ENCODE measurements at regions not wholly inside any gene's neighbourhood (a gene's known extent, or its start where the extent isn't known, plus 50 kb on each side); places are given as distances from the start of the nearest gene placed in this dataset.

GRCh38 chr13:33744589-33745369 is 73.2 kb upstream of the RFC3 start:
- Histone ChIP-seq H3K18ac (ENCODE audit: low read depth in 1 of 2, low read length in 2 of 2) (no peak overlapping the region), H2AK5ac (ENCODE audit: low read length, severe bottlenecking) (no peak overlapping the region), H2AFZ (ENCODE audit: low read depth, low read length) (no peak overlapping the region), H3K27ac (ENCODE audit: low read length, poor library complexity, severe bottlenecking) (no peak overlapping the region), H3K4me3 (ENCODE audit: insufficient read depth in 1 of 2, low read depth in 1 of 2, low read length in 2 of 2) (no peak overlapping the region), H3K4ac (ENCODE audit: low read depth in 1 of 2, low read length in 2 of 2) (no peak overlapping the region), H3K23ac (ENCODE audit: low read length in 2 of 2) (no peak overlapping the region), H3K9ac (ENCODE audit: low read length) (no peak overlapping the region), H4K8ac (ENCODE audit: low read length) (no peak overlapping the region), H3K14ac (ENCODE audit: low read length in 2 of 2) (no peak overlapping the region), H3K36me3 (ENCODE audit: control insufficient read depth in 1 of 2, insufficient read depth in 2 of 2, low read depth in 1 of 2, low read length in 2 of 2) (no peaks in the 10 kb centered on the region), H2BK5ac (ENCODE audit: low read depth, low read length, poor library complexity, severe bottlenecking) (no peak overlapping the region), H2BK15ac (ENCODE audit: low read depth, poor library complexity, severe bottlenecking) (no peak overlapping the region), H3K4me2 (ENCODE audit: low read length, poor library complexity, severe bottlenecking) (no peak overlapping the region), H4K91ac (ENCODE audit: low read length) (no peak overlapping the region), H3K4me1 (ENCODE audit: control insufficient read depth, insufficient read depth, low read depth, low read length) (no peaks in the 10 kb centered on the region), H3K79me1 (replicated peaks; ENCODE audit: low read length, poor library complexity, severe bottlenecking) (no peaks in the 10 kb centered on the region), H3K27me3 (ENCODE audit: control insufficient read depth in 1 of 2, insufficient read depth in 1 of 2, low read length in 2 of 2) (peaks cover 0 to 43% of the 10 kb centered on the region in 2 experiments), H3K9me3 (ENCODE audit: control insufficient read depth, low read length) (no peaks in the 10 kb centered on the region), H2BK12ac (ENCODE audit: low read length in 2 of 2) (no peak overlapping the region), H2BK120ac (ENCODE audit: low read depth, low read length) (no peak overlapping the region)
- DNase-seq = no peak
- WGBS = 89% methylated on average over 2 of the region's 3 CpGs

GRCh38 chr13:33745370-33746324 is 72.3 kb upstream of the RFC3 start:
- Histone ChIP-seq H3K18ac (ENCODE audit: low read depth in 1 of 2, low read length in 2 of 2) (no peak overlapping the region), H4K91ac (ENCODE audit: low read length) (no peak overlapping the region), H3K23ac (ENCODE audit: low read length in 2 of 2) (peak overlapping the region in 1 of 2 experiments; percentile 70), H4K8ac (ENCODE audit: low read length) (no peak overlapping the region), H2BK12ac (ENCODE audit: low read length in 2 of 2) (no peak overlapping the region), H2BK120ac (ENCODE audit: low read depth, low read length) (no peak overlapping the region), H3K4ac (ENCODE audit: low read depth in 1 of 2, low read length in 2 of 2) (no peak overlapping the region), H3K79me1 (replicated peaks; ENCODE audit: low read length, poor library complexity, severe bottlenecking) (no peaks in the 10 kb centered on the region), H3K36me3 (ENCODE audit: control insufficient read depth in 1 of 2, insufficient read depth in 2 of 2, low read depth in 1 of 2, low read length in 2 of 2) (no peaks in the 10 kb centered on the region), H3K14ac (ENCODE audit: low read length in 2 of 2) (no peak overlapping the region), H2BK15ac (ENCODE audit: low read depth, poor library complexity, severe bottlenecking) (no peak overlapping the region), H3K27ac (ENCODE audit: low read length, poor library complexity, severe bottlenecking) (no peak overlapping the region), H2AK5ac (ENCODE audit: low read length, severe bottlenecking) (no peak overlapping the region), H3K9ac (ENCODE audit: low read length) (no peak overlapping the region), H2AFZ (ENCODE audit: low read depth, low read length) (no peak overlapping the region), H3K27me3 (ENCODE audit: control insufficient read depth in 1 of 2, insufficient read depth in 1 of 2, low read length in 2 of 2) (peaks cover 0 to 48% of the 10 kb centered on the region in 2 experiments), H3K9me3 (ENCODE audit: control insufficient read depth, low read length) (no peaks in the 10 kb centered on the region), H3K4me1 (ENCODE audit: control insufficient read depth, insufficient read depth, low read depth, low read length) (no peaks in the 10 kb centered on the region), H3K4me3 (ENCODE audit: insufficient read depth in 1 of 2, low read depth in 1 of 2, low read length in 2 of 2) (no peak overlapping the region), H3K4me2 (ENCODE audit: low read length, poor library complexity, severe bottlenecking) (no peak overlapping the region), H2BK5ac (ENCODE audit: low read depth, low read length, poor library complexity, severe bottlenecking) (no peak overlapping the region)
- WGBS = 90% methylated on average over 7 of the region's 7 CpGs
- DNase-seq = no peak

GRCh38 chr13:33746867-33747266 is 71.1 kb upstream of the RFC3 start:
- no peak overlapping the region for H3K4ac ChIP-seq (ENCODE audit: low read depth in 1 of 2, low read length in 2 of 2)
- H2AK5ac ChIP-seq (ENCODE audit: low read length, severe bottlenecking) = no peak overlapping the region
- no peak overlapping the region for H3K4me2 ChIP-seq (ENCODE audit: low read length, poor library complexity, severe bottlenecking)
- no peak overlapping the region for H2AFZ ChIP-seq (ENCODE audit: low read depth, low read length)
- H3K27ac ChIP-seq (ENCODE audit: low read length, poor library complexity, severe bottlenecking) = no peak overlapping the region
- H3K14ac ChIP-seq (ENCODE audit: low read length in 2 of 2) = no peak overlapping the region
- no peak overlapping the region for H3K23ac ChIP-seq (ENCODE audit: low read length in 2 of 2)
- no peak overlapping the region for H3K4me3 ChIP-seq (ENCODE audit: insufficient read depth in 1 of 2, low read depth in 1 of 2, low read length in 2 of 2)
- no peaks in the 10 kb centered on the region for H3K79me1 ChIP-seq (replicated peaks; ENCODE audit: low read length, poor library complexity, severe bottlenecking)
- no peak overlapping the region for H2BK12ac ChIP-seq (ENCODE audit: low read length in 2 of 2)
- H3K18ac ChIP-seq (ENCODE audit: low read depth in 1 of 2, low read length in 2 of 2) = no peak overlapping the region
- H2BK5ac ChIP-seq (ENCODE audit: low read depth, low read length, poor library complexity, severe bottlenecking) = no peak overlapping the region
- peaks cover 0 to 44% of the 10 kb centered on the region in 2 experiments for H3K27me3 ChIP-seq (ENCODE audit: control insufficient read depth in 1 of 2, insufficient read depth in 1 of 2, low read length in 2 of 2)
- no peak overlapping the region for H3K9ac ChIP-seq (ENCODE audit: low read length)
- no peak overlapping the region for H2BK15ac ChIP-seq (ENCODE audit: low read depth, poor library complexity, severe bottlenecking)
- DNase-seq = no peak
- no peak overlapping the region for H4K8ac ChIP-seq (ENCODE audit: low read length)
- no peaks in the 10 kb centered on the region for H3K36me3 ChIP-seq (ENCODE audit: control insufficient read depth in 1 of 2, insufficient read depth in 2 of 2, low read depth in 1 of 2, low read length in 2 of 2)
- WGBS = 100% methylated on average over 1 of the region's 2 CpGs
- no peaks in the 10 kb centered on the region for H3K4me1 ChIP-seq (ENCODE audit: control insufficient read depth, insufficient read depth, low read depth, low read length)
- H3K9me3 ChIP-seq (ENCODE audit: control insufficient read depth, low read length) = no peaks in the 10 kb centered on the region
- H4K91ac ChIP-seq (ENCODE audit: low read length) = no peak overlapping the region
- no peak overlapping the region for H2BK120ac ChIP-seq (ENCODE audit: low read depth, low read length)

- no peak overlapping the region for H3K14ac ChIP-seq (ENCODE audit: low read length in 2 of 2)
- no peak overlapping the region for H3K18ac ChIP-seq (ENCODE audit: low read depth in 1 of 2, low read length in 2 of 2)
- H3K4me3 ChIP-seq (ENCODE audit: insufficient read depth in 1 of 2, low read depth in 1 of 2, low read length in 2 of 2) = no peak overlapping the region
- H3K4ac ChIP-seq (ENCODE audit: low read depth in 1 of 2, low read length in 2 of 2) = no peak overlapping the region
- H3K79me1 ChIP-seq (replicated peaks; ENCODE audit: low read length, poor library complexity, severe bottlenecking) = no peaks in the 10 kb centered on the region
- H4K8ac ChIP-seq (ENCODE audit: low read length) = no peak overlapping the region
- no peak overlapping the region for H3K23ac ChIP-seq (ENCODE audit: low read length in 2 of 2)
- H4K91ac ChIP-seq (ENCODE audit: low read length) = no peak overlapping the region
- no peaks in the 10 kb centered on the region for H3K9me3 ChIP-seq (ENCODE audit: control insufficient read depth, low read length)
- H2AFZ ChIP-seq (ENCODE audit: low read depth, low read length) = no peak overlapping the region
- H3K4me2 ChIP-seq (ENCODE audit: low read length, poor library complexity, severe bottlenecking) = no peak overlapping the region
- no peak overlapping the region for H3K9ac ChIP-seq (ENCODE audit: low read length)
- WGBS = 25% methylated on average over 2 of the region's 2 CpGs
- H3K4me1 ChIP-seq (ENCODE audit: control insufficient read depth, insufficient read depth, low read depth, low read length) = no peaks in the 10 kb centered on the region
- H3K27ac ChIP-seq (ENCODE audit: low read length, poor library complexity, severe bottlenecking) = no peak overlapping the region
- H3K27me3 ChIP-seq (ENCODE audit: control insufficient read depth in 1 of 2, insufficient read depth in 1 of 2, low read length in 2 of 2) = peaks cover 0 to 28% of the 10 kb centered on the region in 2 experiments
- no peak overlapping the region for H2BK15ac ChIP-seq (ENCODE audit: low read depth, poor library complexity, severe bottlenecking)
- no peak overlapping the region for H2BK120ac ChIP-seq (ENCODE audit: low read depth, low read length)
- H2BK5ac ChIP-seq (ENCODE audit: low read depth, low read length, poor library complexity, severe bottlenecking) = no peak overlapping the region
- H2BK12ac ChIP-seq (ENCODE audit: low read length in 2 of 2) = no peak overlapping the region
- no peak overlapping the region for H2AK5ac ChIP-seq (ENCODE audit: low read length, severe bottlenecking)
- peak; percentile 66 for DNase-seq
- H3K36me3 ChIP-seq (ENCODE audit: control insufficient read depth in 1 of 2, insufficient read depth in 2 of 2, low read depth in 1 of 2, low read length in 2 of 2) = no peaks in the 10 kb centered on the region
Measured at GRCh38 chr13:33751151-33751550, 66.8 kb upstream of the RFC3 start.
